ENCODE measurements at regions not wholly inside any gene's neighbourhood (a gene's known extent, or its start where the extent isn't known, plus 50 kb on each side); places are given as distances from the start of the nearest gene placed in this dataset.

DNA sequence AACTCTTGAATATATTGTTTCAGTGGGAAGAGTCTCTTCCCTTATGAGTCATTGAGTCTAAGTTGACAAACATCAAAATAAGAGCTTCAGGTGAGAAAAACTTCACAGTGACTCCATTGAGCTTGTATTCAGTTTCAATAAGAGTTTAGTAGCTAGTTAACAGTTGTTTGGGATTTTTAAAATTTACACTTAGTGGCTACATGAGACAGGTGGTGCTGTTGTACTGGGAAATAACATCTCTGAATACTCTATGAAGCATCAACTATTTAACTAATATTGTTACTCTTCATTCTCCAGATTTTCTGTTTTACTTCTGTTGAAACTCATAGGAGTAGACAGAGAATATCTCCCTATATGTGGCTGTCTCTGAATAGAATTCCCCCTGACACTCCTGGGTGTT is 1609.1 kb downstream of the C4orf33 start:
- TF ChIP-seq, protein P1, sequence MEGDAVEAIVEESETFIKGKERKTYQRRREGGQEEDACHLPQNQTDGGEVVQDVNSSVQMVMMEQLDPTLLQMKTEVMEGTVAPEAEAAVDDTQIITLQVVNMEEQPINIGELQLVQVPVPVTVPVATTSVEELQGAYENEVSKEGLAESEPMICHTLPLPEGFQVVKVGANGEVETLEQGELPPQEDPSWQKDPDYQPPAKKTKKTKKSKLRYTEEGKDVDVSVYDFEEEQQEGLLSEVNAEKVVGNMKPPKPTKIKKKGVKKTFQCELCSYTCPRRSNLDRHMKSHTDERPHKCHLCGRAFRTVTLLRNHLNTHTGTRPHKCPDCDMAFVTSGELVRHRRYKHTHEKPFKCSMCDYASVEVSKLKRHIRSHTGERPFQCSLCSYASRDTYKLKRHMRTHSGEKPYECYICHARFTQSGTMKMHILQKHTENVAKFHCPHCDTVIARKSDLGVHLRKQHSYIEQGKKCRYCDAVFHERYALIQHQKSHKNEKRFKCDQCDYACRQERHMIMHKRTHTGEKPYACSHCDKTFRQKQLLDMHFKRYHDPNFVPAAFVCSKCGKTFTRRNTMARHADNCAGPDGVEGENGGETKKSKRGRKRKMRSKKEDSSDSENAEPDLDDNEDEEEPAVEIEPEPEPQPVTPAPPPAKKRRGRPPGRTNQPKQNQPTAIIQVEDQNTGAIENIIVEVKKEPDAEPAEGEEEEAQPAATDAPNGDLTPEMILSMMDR (conservative IDR thresholded peaks at IDR 0.05; ENCODE audit: low read depth, low read length) = 0 out of 2 replicates have a peak, but pooled peaks have one; percentile 25
- no peak for TF ChIP-seq EZH2 (IDR thresholded peaks at IDR 0.05; ENCODE audit: borderline replicate concordance, low read depth, low read length, poor library complexity, severe bottlenecking)

Data from A673 (cell line).